MM.1S (cell line): ENCODE measurements at regions not wholly inside any gene's neighbourhood (a gene's known extent, or its start where the extent isn't known, plus 50 kb on each side); places are given as distances from the start of the nearest gene placed in this dataset.
"Not testable (repeated sequence)": the region's sequence is repeated elsewhere in the genome, so short reads cannot be mapped to it uniquely, and the experiment has no call there.

Source experiments
- DNase-seq: peaks from one replicate; pipeline ENCODE4 v3.0.0-alpha.2; 2015
- H2AFZ ChIP-seq: fragments of 300-600 bp; sonication (generic); 2 replicates; pipeline ENCODE4 v1.6.0; 2016; ENCODE audit warnings: antibody characterized with exemption, low read length
- H3F3A ChIP-seq: fragments of 300-600 bp; sonication (generic); 2 replicates; pipeline ENCODE4 v1.6.1; 2016; ENCODE audit warnings: mild to moderate bottlenecking, antibody characterized with exemption, low read length, moderate library complexity, mixed read lengths; ENCODE audit not compliant: insufficient read depth
- H3K27ac ChIP-seq: fragments of 300-600 bp; sonication (generic); 2 replicates; pipeline ENCODE4 v1.5.1; 2016; ENCODE audit warnings: mild to moderate bottlenecking, low read length
- H3K27me3 ChIP-seq: fragments of 300-600 bp; sonication (generic); replicated peaks from 2 replicates; pipeline ENCODE4 v1.6.0; 2016; ENCODE audit warnings: low read length; ENCODE audit not compliant: insufficient read depth
- H3K36me3 ChIP-seq: fragments of 300-600 bp; sonication (generic); replicated peaks from 2 replicates; pipeline ENCODE4 v1.6.1; 2016; ENCODE audit warnings: mild to moderate bottlenecking, low read length, mixed read lengths; ENCODE audit not compliant: insufficient read depth
- H3K4me1 ChIP-seq: fragments of 300-600 bp; sonication (generic); 2 replicates; pipeline ENCODE4 v1.6.1; 2016; ENCODE audit warnings: low read length, mixed read lengths
- H3K4me2 ChIP-seq: fragments of 300-600 bp; sonication (generic); 2 replicates; pipeline ENCODE4 v1.6.0; 2016; ENCODE audit warnings: low read depth, low read length
- H3K4me3 ChIP-seq: fragments of 300-600 bp; sonication (generic); 2 replicates; pipeline ENCODE4 v1.5.1; 2016; ENCODE audit warnings: low read length, mixed read lengths
- H3K79me2 ChIP-seq: fragments of 300-600 bp; sonication (generic); 2 replicates; pipeline ENCODE4 v1.6.1; 2016; ENCODE audit warnings: mixed run types, low read length, mixed read lengths
- H3K9ac ChIP-seq: fragments of 300-600 bp; sonication (generic); 2 replicates; pipeline ENCODE4 v1.6.1; 2016; ENCODE audit warnings: low read length, mixed read lengths
- H3K9me2 ChIP-seq: fragments of 300-600 bp; sonication (generic); replicated peaks from 2 replicates; pipeline ENCODE4 v1.6.1; 2016; ENCODE audit warnings: mild to moderate bottlenecking, low read length, mixed read lengths; ENCODE audit not compliant: insufficient read depth
- H3K9me3 ChIP-seq: fragments of 300-600 bp; sonication (generic); replicated peaks from 2 replicates; pipeline ENCODE4 v1.6.1; 2016; ENCODE audit warnings: mild to moderate bottlenecking, low read length, mixed read lengths; ENCODE audit not compliant: insufficient read depth
- H4K20me1 ChIP-seq: fragments of 300-600 bp; sonication (generic); 2 replicates; pipeline ENCODE4 v1.6.1; 2016; ENCODE audit warnings: mild to moderate bottlenecking, low read length, moderate library complexity, mixed read lengths; ENCODE audit not compliant: insufficient read depth
- EZH2 ChIP-seq: fragments of 300-600 bp; sonication (generic); optimal IDR thresholded peaks from 2 replicates; pipeline ENCODE3; 2017; ENCODE audit warnings: low read depth, mild to moderate bottlenecking, antibody characterized with exemption, low read length, mixed read lengths
- EZH2phosphoT487 ChIP-seq: fragments of 300-600 bp; sonication (generic); IDR thresholded peaks from 2 replicates; pipeline ENCODE4 v1.6.1; 2018; ENCODE audit warnings: antibody characterized with exemption, low read length
- TF ChIP-seq, protein P1 (sequence below): fragments of 300-600 bp; sonication (generic); IDR thresholded peaks from 2 replicates; pipeline ENCODE4 v1.5.1; 2016; ENCODE audit warnings: antibody characterized with exemption, low read length, mixed read lengths

GRCh38 chr12:67047634-67048033 lies 221.5 kb upstream of the CAND1 start:
- Histone ChIP-seq H4K20me1 (no peaks in the 10 kb centered on the region), H3K9me2 (no peaks in the 10 kb centered on the region), H3K9me3 (no peaks in the 10 kb centered on the region), H3K9ac (no peak overlapping the region), H2AFZ (no peak overlapping the region), H3K36me3 (no peaks in the 10 kb centered on the region), H3F3A (no peaks in the 10 kb centered on the region), H3K27ac (no peak overlapping the region), H3K4me3 (no peak overlapping the region), H3K4me1 (no peaks in the 10 kb centered on the region), H3K4me2 (no peak overlapping the region), H3K27me3 (no peaks in the 10 kb centered on the region), H3K79me2 (no peaks in the 10 kb centered on the region)
- TF ChIP-seq, protein P1, sequence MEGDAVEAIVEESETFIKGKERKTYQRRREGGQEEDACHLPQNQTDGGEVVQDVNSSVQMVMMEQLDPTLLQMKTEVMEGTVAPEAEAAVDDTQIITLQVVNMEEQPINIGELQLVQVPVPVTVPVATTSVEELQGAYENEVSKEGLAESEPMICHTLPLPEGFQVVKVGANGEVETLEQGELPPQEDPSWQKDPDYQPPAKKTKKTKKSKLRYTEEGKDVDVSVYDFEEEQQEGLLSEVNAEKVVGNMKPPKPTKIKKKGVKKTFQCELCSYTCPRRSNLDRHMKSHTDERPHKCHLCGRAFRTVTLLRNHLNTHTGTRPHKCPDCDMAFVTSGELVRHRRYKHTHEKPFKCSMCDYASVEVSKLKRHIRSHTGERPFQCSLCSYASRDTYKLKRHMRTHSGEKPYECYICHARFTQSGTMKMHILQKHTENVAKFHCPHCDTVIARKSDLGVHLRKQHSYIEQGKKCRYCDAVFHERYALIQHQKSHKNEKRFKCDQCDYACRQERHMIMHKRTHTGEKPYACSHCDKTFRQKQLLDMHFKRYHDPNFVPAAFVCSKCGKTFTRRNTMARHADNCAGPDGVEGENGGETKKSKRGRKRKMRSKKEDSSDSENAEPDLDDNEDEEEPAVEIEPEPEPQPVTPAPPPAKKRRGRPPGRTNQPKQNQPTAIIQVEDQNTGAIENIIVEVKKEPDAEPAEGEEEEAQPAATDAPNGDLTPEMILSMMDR: no peak
- TF ChIP-seq EZH2phosphoT487 (no peak), EZH2 (no peak)
- DNase-seq: no peak

DNA sequence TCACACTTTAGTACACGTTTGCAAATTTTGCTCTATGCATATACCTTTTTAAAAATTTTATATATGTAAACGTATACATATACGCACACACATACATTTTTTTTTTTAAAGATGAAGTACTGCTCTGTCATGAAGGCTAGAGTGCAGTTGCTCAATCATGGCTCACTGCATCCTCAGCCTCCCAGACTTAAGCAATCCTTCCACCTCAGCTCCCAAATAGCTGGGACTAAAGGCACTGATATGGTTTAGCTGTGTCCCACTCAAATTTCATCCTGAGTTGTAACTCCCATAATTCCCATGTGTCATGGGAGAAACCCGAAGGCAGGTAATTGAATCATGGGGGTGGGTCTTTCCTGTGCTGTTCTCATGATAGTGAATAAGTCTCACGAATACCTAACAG lies 220.8 kb upstream of the CAND1 start:
- Histone ChIP-seq H2AFZ (no peak overlapping the region), H3K4me1 (no peaks in the 10 kb centered on the region), H3K36me3 (no peaks in the 10 kb centered on the region), H3K27ac (no peak overlapping the region), H3K9ac (no peak overlapping the region), H3K9me3 (no peaks in the 10 kb centered on the region), H4K20me1 (no peaks in the 10 kb centered on the region), H3K4me3 (no peak overlapping the region), H3K4me2 (no peak overlapping the region), H3K9me2 (no peaks in the 10 kb centered on the region), H3F3A (no peaks in the 10 kb centered on the region), H3K79me2 (no peaks in the 10 kb centered on the region), H3K27me3 (no peaks in the 10 kb centered on the region)
- no peak for TF ChIP-seq EZH2phosphoT487
- TF ChIP-seq EZH2: no peak
- TF ChIP-seq, protein P1: no peak
- DNase-seq: no peak

GRCh38 chr12:67049199-67049598 lies 220.0 kb upstream of the CAND1 start:
- H3K9ac ChIP-seq, H3F3A ChIP-seq, H3K4me3 ChIP-seq, H3K9me2 ChIP-seq, H3K4me1 ChIP-seq, H3K27ac ChIP-seq, H3K27me3 ChIP-seq, DNase-seq, H3K79me2 ChIP-seq, H3K4me2 ChIP-seq, H3K9me3 ChIP-seq, H4K20me1 ChIP-seq, H3K36me3 ChIP-seq, H2AFZ ChIP-seq: not testable (repeated sequence)

DNA sequence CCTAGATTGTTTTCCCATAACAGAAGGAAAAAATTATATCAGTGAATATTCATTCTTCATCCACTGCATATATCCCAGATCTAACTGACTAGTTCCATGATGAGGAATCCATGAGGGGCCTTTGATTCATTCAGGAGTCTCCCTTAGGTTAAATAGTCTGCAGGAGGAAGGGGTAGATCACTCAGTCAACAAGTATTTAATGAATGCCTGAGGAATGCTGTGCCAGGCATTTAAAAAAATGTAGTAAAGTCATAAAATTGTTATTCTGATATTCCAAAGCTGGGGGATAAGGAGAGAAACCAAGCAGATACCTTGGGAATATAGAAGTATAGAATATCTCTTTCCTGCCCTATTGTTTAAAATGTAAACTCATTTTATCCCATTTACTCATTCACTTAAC lies 216.2 kb upstream of the CAND1 start:
- Histone ChIP-seq H4K20me1 (no peaks in the 10 kb centered on the region), H3K4me1 (peaks cover 15% of the 10 kb centered on the region), H3K9ac (no peak overlapping the region), H2AFZ (no peak overlapping the region), H3K4me3 (no peak overlapping the region), H3K27ac (no peak overlapping the region), H3K27me3 (no peaks in the 10 kb centered on the region), H3K36me3 (no peaks in the 10 kb centered on the region), H3K9me2 (no peaks in the 10 kb centered on the region), H3K4me2 (no peak overlapping the region), H3K79me2 (no peaks in the 10 kb centered on the region), H3F3A (peaks cover 4% of the 10 kb centered on the region; the same call in 1 of the 2 replicates), H3K9me3 (no peaks in the 10 kb centered on the region)
- no peak for DNase-seq
- TF ChIP-seq EZH2 (no peak), EZH2phosphoT487 (no peak)
- TF ChIP-seq, protein P1: no peak
